Cardiac fibroblast (primary cell): ENCODE measurements at regions not wholly inside any gene's neighbourhood (a gene's known extent, or its start where the extent isn't known, plus 50 kb on each side); places are given as distances from the start of the nearest gene placed in this dataset.
"Not testable (repeated sequence)": the region's sequence is repeated elsewhere in the genome, so short reads cannot be mapped to it uniquely, and the experiment has no call there.

Experiments used
- DNase-seq, 2 donors: peaks; one replicate each; pipeline versions ENCODE4 v3.0.0 to v3.0.0-alpha.2; 2010; ENCODE audit warnings: low read depth in 2 of 2
- H3K4me3 ChIP-seq, 2 donors: replicated peaks in 1 of 2; 1 replicate in 1 of 2; 2 replicates in 1 of 2; pipeline ENCODE4 v1.5.1; 2011; ENCODE audit warnings: low read depth in 2 of 2, low read length in 2 of 2, mild to moderate bottlenecking in 2 of 2, moderate library complexity in 1 of 2
- CTCF ChIP-seq: IDR thresholded peaks from one replicate; pipeline ENCODE4 v1.5.1; 2011; ENCODE audit warnings: low read depth, mild to moderate bottlenecking, low read length, inconsistent platforms

- DNase-seq, result no peak
- no peak for TF ChIP-seq CTCF
- no peak overlapping the region for H3K4me3 ChIP-seq
Observed at GRCh38 chr6:5837323-5837722, 169.4 kb downstream of the NRN1 start.

- not testable (repeated sequence) for H3K4me3 ChIP-seq, DNase-seq
Observed at GRCh38 chr6:5836597-5836996, 170.1 kb downstream of the NRN1 start.

- H3K4me3 ChIP-seq, result no peak overlapping the region
- TF ChIP-seq CTCF, result no peak
- no peak for DNase-seq
Observed at GRCh38 chr6:5833120-5833519, 173.6 kb downstream of the NRN1 start.

- no peak for DNase-seq
- H3K4me3 ChIP-seq, result no peak overlapping the region
- TF ChIP-seq CTCF, result no peak
Observed at GRCh38 chr6:5832668-5833067, 174.1 kb downstream of the NRN1 start.

- H3K4me3 ChIP-seq, result not testable (repeated sequence)
- DNase-seq, result peak in 1 of 2 donors; percentile 7
Observed at GRCh38 chr6:5831219-5831862, 175.4 kb downstream of the NRN1 start.

- TF ChIP-seq CTCF, result no peak
- no peak overlapping the region for H3K4me3 ChIP-seq
- DNase-seq, result no peak
Observed at GRCh38 chr6:5828296-5828695, 178.4 kb downstream of the NRN1 start.

GRCh38 chr6:5827056-5827904 is 179.4 kb downstream of the NRN1 start:
- TF ChIP-seq CTCF, result no peak
- no peak for DNase-seq
- no peak overlapping the region for H3K4me3 ChIP-seq

- not testable (repeated sequence) for H3K4me3 ChIP-seq, DNase-seq
Observed at GRCh38 chr6:5824382-5824983, 182.2 kb downstream of the NRN1 start.
